Hematopoietic multipotent progenitor cell treated with erythropoietin and hydrocortisone succinate and interleukin-3 and kit ligand, for 15 days (in vitro differentiated cells): ENCODE measurements at regions not wholly inside any gene's neighbourhood (a gene's known extent, or its start where the extent isn't known, plus 50 kb on each side); places are given as distances from the start of the nearest gene placed in this dataset.
"Not testable (repeated sequence)": the region's sequence is repeated elsewhere in the genome, so short reads cannot be mapped to it uniquely, and the experiment has no call there.

Experiments
- DNase-seq: peaks from one replicate; pipeline ENCODE4 v3.0.0-alpha.2; 2015; ENCODE audit warnings: low spot score

DNA sequence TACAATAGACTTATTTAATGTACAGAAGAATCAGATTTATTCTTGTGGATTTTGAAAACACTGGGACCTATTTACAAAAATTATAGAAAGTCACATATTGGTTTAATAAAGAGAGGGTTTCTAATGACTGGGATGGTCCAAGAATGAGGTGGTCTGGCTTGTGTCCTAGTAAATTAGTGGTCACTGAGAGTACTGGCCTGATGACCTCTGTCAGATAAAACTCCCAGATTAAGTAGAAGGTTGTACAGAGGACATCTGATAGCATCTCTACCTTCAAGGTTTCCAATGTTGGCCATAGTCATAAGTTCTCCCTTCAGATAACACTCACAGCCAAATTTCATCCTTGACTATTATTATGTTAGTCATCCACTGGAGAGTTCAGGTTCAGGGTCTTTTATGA, 692.9 kb downstream of the MTRR start:
- no peak for DNase-seq

DNA sequence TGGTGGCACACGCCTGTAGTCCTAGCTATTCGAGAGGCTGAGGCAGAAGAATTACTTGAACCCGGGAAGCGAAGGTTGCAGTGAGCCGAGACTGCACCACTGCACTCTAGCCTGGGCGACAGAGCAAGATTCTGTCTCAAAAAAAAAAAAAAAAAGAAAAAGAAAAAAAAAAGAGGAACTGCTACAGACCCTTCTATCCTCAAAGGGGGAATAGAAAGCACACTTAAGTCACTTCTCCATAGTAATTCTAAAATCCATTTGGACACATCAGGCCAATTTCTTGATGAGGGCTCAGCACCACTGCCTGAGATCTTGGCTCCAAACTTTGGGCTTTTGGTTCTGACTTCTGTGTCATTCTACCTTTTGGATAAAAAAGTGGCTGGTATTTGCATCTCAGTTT, 694.6 kb downstream of the MTRR start:
- DNase-seq = not testable (repeated sequence)

- no peak for DNase-seq
Measured at GRCh38 chr5:8568858-8569257, 699.9 kb downstream of the MTRR start.

- no peak for DNase-seq
Measured at GRCh38 chr5:8570528-8570927, 701.6 kb downstream of the MTRR start.

DNA sequence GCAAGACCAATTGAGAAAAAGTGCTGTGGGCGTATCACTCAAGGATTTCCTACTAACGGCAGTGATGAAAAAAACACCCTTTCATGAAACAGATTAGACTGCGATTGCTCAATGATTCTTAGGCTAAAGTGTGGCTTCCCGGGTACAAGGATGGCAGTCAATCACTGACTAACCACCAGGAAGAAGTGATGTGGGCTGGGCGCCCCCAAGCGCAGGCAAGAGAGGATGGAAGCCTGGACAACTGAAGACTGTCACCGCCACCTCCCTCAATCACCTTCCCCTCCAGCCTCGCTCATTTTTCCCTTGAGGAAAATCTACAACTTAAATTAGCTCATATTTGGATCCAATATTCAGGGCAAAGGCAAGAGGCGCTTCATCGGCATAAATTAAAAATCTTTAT, 707.2 kb downstream of the MTRR start:
- no peak for DNase-seq

GRCh38 chr5:8577792-8578191, 708.8 kb downstream of the MTRR start:
- no peak for DNase-seq

DNA sequence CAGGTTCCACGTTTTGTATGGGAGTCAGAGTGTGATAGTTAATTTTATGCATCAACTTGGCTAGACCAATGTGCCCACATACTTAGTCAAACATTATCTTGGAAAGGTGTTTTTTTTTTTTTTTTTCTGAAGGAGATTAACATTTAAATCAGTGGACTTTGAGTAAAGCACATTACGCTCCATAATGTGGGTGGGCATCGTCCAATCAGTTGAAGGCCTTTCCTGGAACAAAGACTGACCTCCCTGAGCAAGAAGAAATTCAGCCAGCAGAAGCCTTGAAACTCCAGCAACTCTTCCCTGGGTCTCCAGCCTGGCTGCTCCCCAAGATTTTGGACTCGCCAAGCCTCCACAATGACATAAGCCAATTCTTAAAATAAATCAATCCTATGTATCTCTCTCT, 711.4 kb downstream of the MTRR start:
- DNase-seq = no peak

DNA sequence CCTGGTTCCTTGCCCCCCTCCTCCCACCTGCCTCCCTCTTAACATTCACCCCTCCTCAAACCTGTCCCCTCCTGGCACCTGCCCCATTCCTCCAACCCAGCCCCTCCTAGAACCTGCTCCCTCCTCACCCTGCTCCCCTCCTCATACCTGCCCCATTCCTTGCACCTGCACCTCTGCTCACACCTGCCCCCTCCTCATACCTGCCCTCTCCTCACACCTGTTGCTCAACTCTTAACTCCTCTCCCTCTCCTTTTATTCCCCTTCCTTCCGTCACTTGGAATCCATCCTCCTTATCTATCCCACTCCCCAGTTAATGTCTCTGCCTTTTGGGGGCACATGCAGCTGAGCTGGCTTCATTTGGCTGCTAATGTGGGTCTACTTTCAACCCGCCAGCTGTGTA, 712.1 kb downstream of the MTRR start:
- no peak for DNase-seq

DNA sequence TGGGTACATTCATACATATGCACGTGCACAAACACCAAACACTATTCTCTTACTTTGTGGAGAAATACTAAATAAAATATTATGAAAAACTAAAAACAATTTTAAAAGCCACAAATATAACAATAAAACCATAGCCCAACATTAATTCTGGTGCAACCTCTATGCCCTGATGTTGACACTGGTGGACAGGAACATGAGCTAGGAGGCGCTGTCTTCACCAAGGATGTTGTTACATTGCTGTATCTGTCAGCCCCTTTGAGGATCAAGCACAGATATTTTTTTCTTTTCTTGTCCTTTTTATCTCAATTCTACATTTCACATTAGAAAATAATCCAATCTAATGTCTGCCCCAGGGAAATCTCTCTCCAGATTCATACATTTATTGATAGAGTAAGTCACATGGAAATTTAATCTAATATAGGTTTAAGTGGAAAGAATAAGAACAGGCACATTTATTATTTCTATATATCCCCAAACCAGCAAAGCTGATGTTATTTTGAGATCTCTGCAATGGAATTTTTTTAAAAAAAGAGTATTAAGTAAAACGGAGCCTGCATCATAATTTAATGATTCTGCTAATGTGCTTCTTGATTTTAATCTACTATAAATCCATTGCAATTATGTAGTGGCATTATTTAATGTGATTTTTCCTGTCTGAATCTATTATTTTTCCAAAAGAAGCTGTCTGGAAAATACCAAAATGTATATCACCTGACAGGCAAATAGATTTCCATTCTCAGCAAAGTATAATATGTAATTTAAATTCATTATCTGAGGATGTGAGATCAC, 716.5 kb downstream of the MTRR start:
- no peak for DNase-seq

- DNase-seq = no peak
Measured at GRCh38 chr5:8590959-8591358, 722.0 kb downstream of the MTRR start.

DNA sequence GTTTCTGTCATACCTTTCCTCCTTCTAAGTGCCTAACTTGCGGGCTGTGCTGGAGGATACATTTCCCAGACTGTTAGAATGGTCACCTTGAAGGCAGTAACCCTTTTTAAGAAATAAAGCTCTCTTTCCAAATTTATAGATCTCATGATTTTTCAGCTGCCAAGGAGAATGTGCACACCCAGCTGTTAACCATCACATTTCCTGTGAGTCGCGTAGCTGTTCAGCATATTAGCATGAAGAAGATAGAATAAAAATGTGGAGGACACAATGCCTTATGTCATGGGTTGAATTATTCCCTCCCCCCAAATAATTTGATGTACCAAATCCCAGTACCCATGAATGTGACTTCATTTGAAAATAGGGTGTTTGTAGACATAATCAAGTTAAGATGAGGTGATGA, 729.4 kb downstream of the MTRR start:
- DNase-seq = no peak

GRCh38 chr5:8598996-8599395, 730.0 kb downstream of the MTRR start:
- DNase-seq = no peak

GRCh38 chr5:8600843-8601242, 731.9 kb downstream of the MTRR start:
- no peak for DNase-seq

DNA sequence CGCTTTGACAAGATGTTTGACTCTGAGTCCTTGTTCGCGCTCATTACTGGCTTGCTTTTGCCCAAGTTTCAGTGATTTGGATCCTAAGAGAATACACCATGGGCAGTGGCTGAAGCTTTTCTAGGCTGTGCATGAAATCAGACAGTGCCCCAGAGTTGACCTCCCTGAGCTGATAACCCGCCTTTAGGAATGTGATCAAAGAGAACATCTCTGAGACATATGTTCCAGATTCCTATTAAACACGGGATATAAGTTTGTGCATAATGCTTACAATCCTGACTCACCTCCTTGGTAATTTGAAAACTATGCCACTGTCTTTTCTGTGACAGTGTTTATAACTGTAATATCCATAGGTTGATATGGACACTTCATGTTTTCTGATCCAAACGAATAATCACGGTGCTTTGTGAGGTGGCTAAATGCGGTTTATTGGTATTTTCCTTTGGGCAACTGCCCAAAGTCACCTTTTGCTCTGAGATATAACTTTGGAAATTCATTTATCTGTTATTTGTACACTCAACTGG, 732.9 kb downstream of the MTRR start:
- DNase-seq = no peak

GRCh38 chr5:8606231-8606630, 737.3 kb downstream of the MTRR start:
- DNase-seq = no peak

DNA sequence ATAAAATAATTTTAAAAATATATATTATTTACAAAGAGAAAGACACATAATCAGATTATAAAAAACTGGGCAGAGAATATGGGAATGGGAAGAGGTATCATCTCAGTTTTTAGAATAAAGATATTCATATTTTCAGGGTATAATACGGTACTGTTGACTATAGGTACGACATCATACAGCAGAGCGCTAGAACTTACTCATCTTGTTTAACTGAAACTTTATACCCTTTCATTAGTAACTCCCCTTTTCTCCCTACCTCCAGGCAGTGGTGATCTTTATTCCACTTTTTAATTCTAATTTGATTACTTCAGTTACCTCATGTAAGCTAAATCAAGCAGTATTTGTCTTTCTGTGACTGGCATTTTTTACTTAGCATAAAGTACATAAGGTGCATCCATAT, 742.1 kb downstream of the MTRR start:
- DNase-seq = no peak

DNA sequence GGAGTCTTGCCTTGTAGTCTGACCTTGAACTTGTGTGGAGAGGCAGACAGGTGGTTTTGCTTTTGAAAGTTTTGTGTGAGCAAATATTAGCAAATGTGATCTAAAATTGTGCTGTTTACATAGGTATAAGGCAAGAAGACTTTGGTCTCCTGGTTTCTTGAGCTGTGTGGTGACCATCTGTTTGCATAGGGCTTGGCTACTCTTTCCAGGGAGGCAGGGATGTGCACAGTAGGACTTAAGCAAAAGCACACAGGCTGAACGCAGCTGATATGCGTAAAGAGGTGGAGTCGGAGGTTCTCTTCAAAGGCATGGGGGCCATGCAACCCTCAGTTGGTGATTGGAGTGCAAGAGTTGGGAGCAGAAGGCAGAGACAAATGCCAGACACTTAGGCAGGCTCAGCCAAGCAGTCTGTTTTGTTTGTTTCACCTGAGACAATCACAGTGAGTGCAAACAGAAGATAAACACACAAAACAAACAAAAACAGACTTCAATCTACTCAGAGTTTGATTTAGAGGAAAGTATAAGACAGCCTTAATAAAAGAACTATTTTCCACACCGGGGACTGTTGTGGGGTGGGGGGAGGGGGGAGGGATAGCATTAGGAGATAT, 744.2 kb downstream of the MTRR start:
- no peak for DNase-seq

DNA sequence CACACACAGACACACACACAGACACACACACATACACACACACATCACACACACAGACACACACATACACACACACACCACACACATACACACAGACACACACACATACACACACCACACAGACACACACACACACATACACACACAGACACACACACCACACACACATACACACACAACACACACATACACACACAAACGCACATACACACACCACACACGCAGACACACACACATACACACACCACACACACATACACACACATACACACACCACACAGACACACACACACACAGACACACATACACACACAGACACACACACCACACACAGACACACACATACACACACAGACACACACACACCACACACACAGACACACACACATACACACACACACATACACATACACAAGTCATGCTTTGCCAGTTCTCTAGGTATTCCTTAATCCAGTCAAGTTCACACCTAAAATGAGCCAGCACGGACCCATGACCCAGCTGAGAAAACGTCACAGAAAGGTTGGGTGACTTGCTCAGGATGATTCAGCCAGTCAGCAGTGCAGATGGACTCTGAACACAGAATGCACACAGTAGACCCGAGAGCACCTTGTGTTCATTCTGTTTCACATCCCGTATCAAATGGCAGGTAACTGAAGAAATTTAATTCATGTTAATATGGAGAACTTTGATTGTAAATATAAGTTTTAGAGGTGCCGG, 746.4 kb downstream of the MTRR start:
- no peak for DNase-seq

- DNase-seq = no peak
Measured at GRCh38 chr5:8628521-8628920, 759.6 kb downstream of the MTRR start.

DNA sequence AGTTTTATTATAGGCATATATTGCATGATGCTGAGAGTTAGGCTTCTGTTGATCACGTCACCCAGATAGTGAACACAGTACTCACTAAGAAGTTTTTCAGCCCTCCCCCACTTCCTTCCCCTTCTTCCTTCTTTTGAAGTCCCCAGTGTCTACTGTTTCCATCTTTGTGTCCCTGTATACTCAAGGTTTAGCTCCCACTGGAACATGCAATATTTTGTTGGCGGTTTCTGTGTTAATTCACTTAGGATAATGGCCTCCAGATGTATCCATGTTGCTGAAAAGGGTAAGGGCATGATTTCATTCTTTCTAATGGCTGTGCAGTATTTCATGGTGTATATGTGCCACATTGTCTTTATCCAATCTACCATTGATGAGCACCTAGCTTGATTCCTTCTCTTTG, 764.3 kb downstream of the MTRR start:
- DNase-seq = no peak

GRCh38 chr5:8633696-8634095, 764.7 kb downstream of the MTRR start:
- no peak for DNase-seq

DNA sequence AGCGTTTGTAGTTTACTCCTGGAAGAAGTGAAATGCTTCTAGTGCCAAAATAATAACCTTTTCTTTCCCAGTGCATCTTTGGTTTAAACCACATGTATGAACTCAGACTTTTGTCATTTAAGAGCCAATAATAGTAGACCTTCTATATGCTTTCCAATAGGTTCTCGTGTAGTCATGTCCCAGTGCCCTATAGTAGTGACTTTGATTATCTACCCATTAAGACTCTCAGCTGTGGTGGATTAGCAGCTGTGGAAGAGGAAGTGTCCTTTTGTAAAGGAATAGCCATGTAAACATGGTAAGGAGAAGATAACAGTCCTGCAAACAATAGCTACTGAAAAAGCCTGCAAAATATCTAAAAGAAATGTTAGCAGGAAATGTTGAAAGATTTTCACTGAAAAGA, 765.3 kb downstream of the MTRR start:
- DNase-seq = no peak
